ENCODE measurements at regions not wholly inside any gene's neighbourhood (a gene's known extent, or its start where the extent isn't known, plus 50 kb on each side); places are given as distances from the start of the nearest gene placed in this dataset.

DNA sequence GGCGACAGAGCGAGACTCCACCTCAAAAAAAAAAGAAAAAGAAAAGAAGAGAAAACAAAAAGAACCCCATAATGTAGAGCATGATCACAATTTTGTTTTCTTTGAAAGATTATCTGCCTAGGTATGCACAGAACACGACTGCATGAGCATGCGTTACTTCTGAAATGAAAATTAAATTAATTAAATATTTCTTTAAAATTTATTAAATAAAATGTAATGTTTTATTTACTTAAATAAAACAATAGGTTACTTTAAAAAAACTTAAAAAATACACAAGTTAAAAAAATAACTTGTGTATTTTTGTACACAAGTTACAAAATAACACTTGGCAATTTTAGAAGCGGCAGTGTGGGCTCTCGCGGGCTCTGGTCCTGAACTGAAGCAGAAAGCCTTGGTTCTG is 107.8 kb downstream of the TFAP2A start:
- Histone ChIP-seq H3K4me3 (ENCODE audit: low read depth in 1 of 3, low read length in 3 of 3) (no peak overlapping the region), H3K27ac (ENCODE audit: low read depth in 1 of 2, low read length in 2 of 2) (no peak overlapping the region), H3K27me3 (ENCODE audit: control insufficient read depth in 4 of 4, insufficient read depth in 4 of 4, low read length in 3 of 4) (peaks cover 0 to 2% (median 0%) of the 10 kb centered on the region in 4 donors), H3K9ac (ENCODE audit: low read depth in 1 of 2, low read length in 2 of 2) (no peak overlapping the region), H3K36me3 (ENCODE audit: control insufficient read depth in 4 of 4, insufficient read depth in 3 of 4, low read depth in 1 of 4, low read length in 3 of 4) (no peaks in the 10 kb centered on the region), H3K9me3 (ENCODE audit: control insufficient read depth in 4 of 4, low read length in 3 of 4) (no peaks in the 10 kb centered on the region), H3K4me1 (ENCODE audit: control insufficient read depth in 4 of 4, insufficient read depth in 4 of 4, low read length in 3 of 4) (no peaks in the 10 kb centered on the region)
- DNase-seq (ENCODE audit: low spot score), result no peak
- WGBS, result 92% methylated on average over 7 of the region's 7 CpGs
- TF ChIP-seq RAD21 (IDR thresholded peaks at IDR 0.05), result no peak
- TF ChIP-seq, protein P1, sequence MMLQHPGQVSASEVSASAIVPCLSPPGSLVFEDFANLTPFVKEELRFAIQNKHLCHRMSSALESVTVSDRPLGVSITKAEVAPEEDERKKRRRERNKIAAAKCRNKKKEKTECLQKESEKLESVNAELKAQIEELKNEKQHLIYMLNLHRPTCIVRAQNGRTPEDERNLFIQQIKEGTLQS (IDR thresholded peaks at IDR 0.05), result no peak
- no peak for TF ChIP-seq HNF4A (conservative IDR thresholded peaks at IDR 0.05)
- no peak for TF ChIP-seq GABPA (IDR thresholded peaks at IDR 0.05 in 1 of 2, conservative IDR thresholded peaks at IDR 0.05 in 1 of 2)
- TF ChIP-seq, protein P2, sequence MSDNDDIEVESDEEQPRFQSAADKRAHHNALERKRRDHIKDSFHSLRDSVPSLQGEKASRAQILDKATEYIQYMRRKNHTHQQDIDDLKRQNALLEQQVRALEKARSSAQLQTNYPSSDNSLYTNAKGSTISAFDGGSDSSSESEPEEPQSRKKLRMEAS (IDR thresholded peaks at IDR 0.05), result no peak

DNA sequence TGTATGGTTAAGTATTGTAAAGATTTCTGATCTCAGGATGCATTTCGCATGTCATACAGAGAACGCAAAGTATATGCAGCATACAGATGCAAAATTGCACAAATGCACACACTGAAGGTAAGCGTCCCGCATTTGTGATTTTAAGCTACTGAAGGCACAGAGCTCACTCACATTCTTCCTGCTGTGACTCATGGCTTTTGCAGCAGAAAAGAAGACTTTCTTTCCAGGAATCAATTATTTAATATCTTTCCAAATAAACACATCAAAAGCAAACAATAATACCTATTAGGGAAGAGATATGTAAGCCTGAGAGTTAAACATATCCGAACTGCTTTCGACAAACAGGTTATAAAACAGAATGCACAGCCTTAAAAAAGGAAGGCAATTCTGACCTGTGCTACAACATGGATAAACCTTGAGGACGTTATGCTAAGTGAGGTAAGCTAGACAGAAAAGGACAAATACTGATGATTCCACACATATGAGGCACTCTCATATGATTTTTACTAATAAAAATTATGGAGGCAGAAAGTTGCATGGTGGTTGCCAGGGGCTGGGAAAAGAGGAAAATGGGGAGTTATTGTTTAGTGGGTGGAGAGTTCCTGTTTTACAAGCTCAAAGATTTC is 109.0 kb downstream of the TFAP2A start:
- TF ChIP-seq, protein P3, sequence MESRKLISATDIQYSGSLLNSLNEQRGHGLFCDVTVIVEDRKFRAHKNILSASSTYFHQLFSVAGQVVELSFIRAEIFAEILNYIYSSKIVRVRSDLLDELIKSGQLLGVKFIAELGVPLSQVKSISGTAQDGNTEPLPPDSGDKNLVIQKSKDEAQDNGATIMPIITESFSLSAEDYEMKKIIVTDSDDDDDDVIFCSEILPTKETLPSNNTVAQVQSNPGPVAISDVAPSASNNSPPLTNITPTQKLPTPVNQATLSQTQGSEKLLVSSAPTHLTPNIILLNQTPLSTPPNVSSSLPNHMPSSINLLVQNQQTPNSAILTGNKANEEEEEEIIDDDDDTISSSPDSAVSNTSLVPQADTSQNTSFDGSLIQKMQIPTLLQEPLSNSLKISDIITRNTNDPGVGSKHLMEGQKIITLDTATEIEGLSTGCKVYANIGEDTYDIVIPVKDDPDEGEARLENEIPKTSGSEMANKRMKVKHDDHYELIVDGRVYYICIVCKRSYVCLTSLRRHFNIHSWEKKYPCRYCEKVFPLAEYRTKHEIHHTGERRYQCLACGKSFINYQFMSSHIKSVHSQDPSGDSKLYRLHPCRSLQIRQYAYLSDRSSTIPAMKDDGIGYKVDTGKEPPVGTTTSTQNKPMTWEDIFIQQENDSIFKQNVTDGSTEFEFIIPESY (IDR thresholded peaks at IDR 0.05), result no peak
- TF ChIP-seq, protein P4, sequence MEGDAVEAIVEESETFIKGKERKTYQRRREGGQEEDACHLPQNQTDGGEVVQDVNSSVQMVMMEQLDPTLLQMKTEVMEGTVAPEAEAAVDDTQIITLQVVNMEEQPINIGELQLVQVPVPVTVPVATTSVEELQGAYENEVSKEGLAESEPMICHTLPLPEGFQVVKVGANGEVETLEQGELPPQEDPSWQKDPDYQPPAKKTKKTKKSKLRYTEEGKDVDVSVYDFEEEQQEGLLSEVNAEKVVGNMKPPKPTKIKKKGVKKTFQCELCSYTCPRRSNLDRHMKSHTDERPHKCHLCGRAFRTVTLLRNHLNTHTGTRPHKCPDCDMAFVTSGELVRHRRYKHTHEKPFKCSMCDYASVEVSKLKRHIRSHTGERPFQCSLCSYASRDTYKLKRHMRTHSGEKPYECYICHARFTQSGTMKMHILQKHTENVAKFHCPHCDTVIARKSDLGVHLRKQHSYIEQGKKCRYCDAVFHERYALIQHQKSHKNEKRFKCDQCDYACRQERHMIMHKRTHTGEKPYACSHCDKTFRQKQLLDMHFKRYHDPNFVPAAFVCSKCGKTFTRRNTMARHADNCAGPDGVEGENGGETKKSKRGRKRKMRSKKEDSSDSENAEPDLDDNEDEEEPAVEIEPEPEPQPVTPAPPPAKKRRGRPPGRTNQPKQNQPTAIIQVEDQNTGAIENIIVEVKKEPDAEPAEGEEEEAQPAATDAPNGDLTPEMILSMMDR (IDR thresholded peaks at IDR 0.05; ENCODE audit: low read depth, low read length, missing input control), result no peak
- no peak for TF ChIP-seq HNF4A (conservative IDR thresholded peaks at IDR 0.05)
- no peak overlapping the region for H3K4me3 ChIP-seq (ENCODE audit: low read depth in 1 of 3, low read length in 3 of 3)
- peaks cover 0 to 2% (median 0%) of the 10 kb centered on the region in 4 donors for H3K27me3 ChIP-seq (ENCODE audit: control insufficient read depth in 4 of 4, insufficient read depth in 4 of 4, low read length in 3 of 4)
- DNase-seq (ENCODE audit: low spot score), result no peak
- 86% methylated on average over 7 of the region's 7 CpGs for WGBS
- H3K27ac ChIP-seq (ENCODE audit: low read depth in 1 of 2, low read length in 2 of 2), result no peak overlapping the region
- H3K9ac ChIP-seq (ENCODE audit: low read depth in 1 of 2, low read length in 2 of 2), result no peak overlapping the region
- H3K36me3 ChIP-seq (ENCODE audit: control insufficient read depth in 4 of 4, insufficient read depth in 3 of 4, low read depth in 1 of 4, low read length in 3 of 4), result no peaks in the 10 kb centered on the region
- no peaks in the 10 kb centered on the region for H3K4me1 ChIP-seq (ENCODE audit: control insufficient read depth in 4 of 4, insufficient read depth in 4 of 4, low read length in 3 of 4)
- no peaks in the 10 kb centered on the region for H3K9me3 ChIP-seq (ENCODE audit: control insufficient read depth in 4 of 4, low read length in 3 of 4)

DNA sequence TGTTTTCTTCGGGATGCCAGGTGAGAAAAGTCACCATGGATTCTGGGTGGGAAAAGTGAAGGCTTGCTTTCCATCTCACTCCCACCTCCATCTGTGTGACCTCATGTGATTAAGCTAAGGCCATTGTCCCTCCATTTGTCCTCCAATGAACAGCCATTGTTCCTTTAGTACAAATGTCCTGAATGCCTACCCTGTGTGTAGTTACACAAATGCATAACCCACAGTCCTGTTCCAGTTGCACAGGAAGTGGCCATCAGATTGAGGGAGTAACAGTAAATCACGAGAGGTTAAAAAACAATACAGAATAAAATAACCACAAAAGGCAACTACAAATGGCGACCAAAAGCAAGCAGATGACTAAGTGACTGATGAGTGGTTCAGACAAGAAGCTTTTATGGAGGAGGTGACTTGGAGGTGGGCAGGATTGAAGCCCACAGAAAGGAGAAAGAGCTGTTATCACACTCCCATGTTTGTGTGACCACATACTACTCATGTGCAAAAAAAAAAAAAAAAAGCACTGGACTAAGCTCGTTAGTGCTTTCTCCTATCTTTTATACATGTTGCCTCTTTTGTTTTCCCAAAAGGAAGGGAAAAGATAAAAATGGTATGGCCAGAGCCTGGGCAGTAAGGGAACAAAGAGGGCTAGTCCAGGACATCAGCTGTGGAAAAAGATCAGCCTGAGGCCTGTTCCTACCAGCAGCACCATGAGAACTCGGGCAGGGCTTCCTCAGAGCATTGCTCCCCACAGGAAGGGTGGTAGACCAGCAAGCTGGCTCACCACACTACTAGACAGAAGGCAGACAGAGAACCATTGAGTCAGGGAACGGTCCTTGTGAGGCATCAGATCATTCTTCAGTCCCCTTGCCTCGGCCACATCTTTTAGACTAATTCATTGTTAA is 111.0 kb downstream of the TFAP2A start:
- Histone ChIP-seq H3K9me3 (ENCODE audit: control insufficient read depth in 4 of 4, low read length in 3 of 4) (no peaks in the 10 kb centered on the region), H3K27ac (ENCODE audit: low read depth in 1 of 2, low read length in 2 of 2) (no peak overlapping the region), H3K27me3 (ENCODE audit: control insufficient read depth in 4 of 4, insufficient read depth in 4 of 4, low read length in 3 of 4) (peaks cover 0 to 2% (median 0%) of the 10 kb centered on the region in 4 donors), H3K4me3 (ENCODE audit: low read depth in 1 of 3, low read length in 3 of 3) (no peak overlapping the region), H3K9ac (ENCODE audit: low read depth in 1 of 2, low read length in 2 of 2) (no peak overlapping the region), H3K4me1 (ENCODE audit: control insufficient read depth in 4 of 4, insufficient read depth in 4 of 4, low read length in 3 of 4) (no peaks in the 10 kb centered on the region), H3K36me3 (ENCODE audit: control insufficient read depth in 4 of 4, insufficient read depth in 3 of 4, low read depth in 1 of 4, low read length in 3 of 4) (no peaks in the 10 kb centered on the region)
- 73% methylated on average over 7 of the region's 7 CpGs for WGBS
- no peak for TF ChIP-seq FOXA1 (IDR thresholded peaks at IDR 0.05)
- TF ChIP-seq JUND (IDR thresholded peaks at IDR 0.05), result no peak
- no peak for DNase-seq (ENCODE audit: low spot score)

Data from liver (tissue), 8 donors.